Nephron progenitor cell (in vitro differentiated cells): ENCODE measurements at regions not wholly inside any gene's neighbourhood (a gene's known extent, or its start where the extent isn't known, plus 50 kb on each side); places are given as distances from the start of the nearest gene placed in this dataset.

Source experiments
- DNase-seq: peaks from one replicate; pipeline ENCODE4 v3.0.0; 2021
- H3K27ac Mint-ChIP-seq: 2 replicates; pipeline ENCODE4 v1.8.0; 2021; ENCODE audit warnings: mild to moderate bottlenecking, moderate library complexity, mixed read lengths
- H3K27me3 Mint-ChIP-seq: 2 replicates; pipeline ENCODE4 v1.8.0; 2021; ENCODE audit warnings: mild to moderate bottlenecking, low read depth, mixed read lengths; ENCODE audit not compliant: poor library complexity
- H3K36me3 Mint-ChIP-seq: 2 replicates; pipeline ENCODE4 v1.8.0; 2021; ENCODE audit warnings: low read depth, mixed read lengths
- H3K4me1 Mint-ChIP-seq: 2 replicates; pipeline ENCODE4 v1.8.0; 2021; ENCODE audit warnings: mixed read lengths
- H3K4me3 Mint-ChIP-seq: 2 replicates; pipeline ENCODE4 v1.8.0; 2021; ENCODE audit warnings: mild to moderate bottlenecking, moderate library complexity, mixed read lengths
- H3K9me3 Mint-ChIP-seq: 2 replicates; pipeline ENCODE4 v1.8.0; 2021; ENCODE audit warnings: mild to moderate bottlenecking, moderate library complexity, mixed read lengths
- TF ChIP-seq, protein P1 (sequence below): fragments of 200-600 bp; sonication (generic); IDR thresholded peaks from 2 replicates; pipeline ENCODE4 v1.5.0; 2021; ENCODE audit warnings: antibody characterized with exemption

- TF ChIP-seq, protein P1, sequence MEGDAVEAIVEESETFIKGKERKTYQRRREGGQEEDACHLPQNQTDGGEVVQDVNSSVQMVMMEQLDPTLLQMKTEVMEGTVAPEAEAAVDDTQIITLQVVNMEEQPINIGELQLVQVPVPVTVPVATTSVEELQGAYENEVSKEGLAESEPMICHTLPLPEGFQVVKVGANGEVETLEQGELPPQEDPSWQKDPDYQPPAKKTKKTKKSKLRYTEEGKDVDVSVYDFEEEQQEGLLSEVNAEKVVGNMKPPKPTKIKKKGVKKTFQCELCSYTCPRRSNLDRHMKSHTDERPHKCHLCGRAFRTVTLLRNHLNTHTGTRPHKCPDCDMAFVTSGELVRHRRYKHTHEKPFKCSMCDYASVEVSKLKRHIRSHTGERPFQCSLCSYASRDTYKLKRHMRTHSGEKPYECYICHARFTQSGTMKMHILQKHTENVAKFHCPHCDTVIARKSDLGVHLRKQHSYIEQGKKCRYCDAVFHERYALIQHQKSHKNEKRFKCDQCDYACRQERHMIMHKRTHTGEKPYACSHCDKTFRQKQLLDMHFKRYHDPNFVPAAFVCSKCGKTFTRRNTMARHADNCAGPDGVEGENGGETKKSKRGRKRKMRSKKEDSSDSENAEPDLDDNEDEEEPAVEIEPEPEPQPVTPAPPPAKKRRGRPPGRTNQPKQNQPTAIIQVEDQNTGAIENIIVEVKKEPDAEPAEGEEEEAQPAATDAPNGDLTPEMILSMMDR: no peak
These were observed 265.0 kb upstream of the NPSR1 start for GRCh38 chr7:34392972-34393371.

GRCh38 chr7:34396437-34397064 lies 261.5 kb upstream of the NPSR1 start:
- TF ChIP-seq, protein P1: no peak
- Mint-ChIP-seq H3K9me3 (peaks cover 16% of the 10 kb centered on the region), H3K27me3 (no peaks in the 10 kb centered on the region), H3K36me3 (no peaks in the 10 kb centered on the region), H3K4me1 (no peaks in the 10 kb centered on the region), H3K27ac (no peak overlapping the region), H3K4me3 (no peak overlapping the region)
- DNase-seq: no peak

More at GRCh38 chr7:34392972-34393371, 265.0 kb upstream of the NPSR1 start:
- no peak overlapping the region for H3K4me3 Mint-ChIP-seq
- no peaks in the 10 kb centered on the region for H3K27me3 Mint-ChIP-seq
- no peaks in the 10 kb centered on the region for H3K4me1 Mint-ChIP-seq
- no peak for DNase-seq
- H3K36me3 Mint-ChIP-seq: no peaks in the 10 kb centered on the region
- H3K27ac Mint-ChIP-seq: no peak overlapping the region
- no peaks in the 10 kb centered on the region for H3K9me3 Mint-ChIP-seq

DNA sequence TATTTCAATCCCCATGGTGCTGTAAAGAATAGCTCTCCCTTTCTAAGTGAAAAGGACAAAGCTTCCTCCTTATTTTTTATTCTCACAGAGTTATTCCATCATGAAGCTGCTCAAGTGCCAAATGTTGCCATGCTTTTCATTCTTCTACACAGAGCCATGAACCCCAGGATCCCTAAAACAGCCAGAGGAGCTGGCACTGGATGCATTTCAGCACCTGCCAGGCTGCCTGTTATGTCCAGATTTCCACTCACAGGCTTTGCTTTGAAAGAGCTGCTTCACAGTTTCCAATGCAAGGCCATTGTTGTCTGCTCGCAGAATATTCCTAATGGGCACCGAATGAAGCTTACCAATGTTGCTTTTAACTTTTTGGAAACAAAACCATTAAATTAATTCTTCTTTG lies 256.2 kb upstream of the NPSR1 start:
- Mint-ChIP-seq H3K4me3 (no peak overlapping the region), H3K4me1 (peaks cover 2% of the 10 kb centered on the region), H3K9me3 (peaks cover 18% of the 10 kb centered on the region), H3K27me3 (no peaks in the 10 kb centered on the region), H3K36me3 (no peaks in the 10 kb centered on the region), H3K27ac (no peak overlapping the region)
- TF ChIP-seq, protein P1: no peak
- no peak for DNase-seq

GRCh38 chr7:34406848-34407530 lies 251.0 kb upstream of the NPSR1 start:
- peak overlapping the region; percentile 43 for H3K27ac Mint-ChIP-seq
- H3K27me3 Mint-ChIP-seq: no peaks in the 10 kb centered on the region
- no peak for DNase-seq
- H3K36me3 Mint-ChIP-seq: no peaks in the 10 kb centered on the region
- TF ChIP-seq, protein P1: no peak
- H3K9me3 Mint-ChIP-seq: no peaks in the 10 kb centered on the region
- no peak overlapping the region for H3K4me3 Mint-ChIP-seq
- peaks cover 6% of the 10 kb centered on the region for H3K4me1 Mint-ChIP-seq

DNA sequence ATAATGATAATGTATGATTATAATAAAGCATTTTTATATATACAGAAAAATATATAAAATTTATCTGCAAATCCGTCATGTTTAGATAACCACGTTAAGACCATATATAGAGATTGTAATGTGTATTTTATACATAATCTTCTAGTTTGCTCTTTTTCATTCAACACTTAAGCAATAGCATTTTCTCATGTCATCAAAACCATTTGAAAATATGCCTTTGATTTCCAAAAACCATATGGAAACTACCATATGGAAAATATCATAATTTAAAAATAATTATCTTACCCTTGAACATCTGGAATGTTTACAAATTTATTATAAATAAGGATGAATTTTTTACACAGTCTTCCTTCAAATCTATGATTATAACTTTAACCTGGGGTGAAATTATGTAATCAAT lies 250.4 kb upstream of the NPSR1 start:
- no peaks in the 10 kb centered on the region for H3K36me3 Mint-ChIP-seq
- DNase-seq: no peak
- peaks cover 6% of the 10 kb centered on the region for H3K4me1 Mint-ChIP-seq
- TF ChIP-seq, protein P1: no peak
- no peaks in the 10 kb centered on the region for H3K9me3 Mint-ChIP-seq
- no peak overlapping the region for H3K4me3 Mint-ChIP-seq
- no peaks in the 10 kb centered on the region for H3K27me3 Mint-ChIP-seq
- no peak overlapping the region for H3K27ac Mint-ChIP-seq

GRCh38 chr7:34417781-34418180 lies 240.2 kb upstream of the NPSR1 start:
- H3K4me1 Mint-ChIP-seq: no peaks in the 10 kb centered on the region
- H3K4me3 Mint-ChIP-seq: no peak overlapping the region
- no peaks in the 10 kb centered on the region for H3K27me3 Mint-ChIP-seq
- no peaks in the 10 kb centered on the region for H3K9me3 Mint-ChIP-seq
- H3K36me3 Mint-ChIP-seq: no peaks in the 10 kb centered on the region
- DNase-seq: no peak
- H3K27ac Mint-ChIP-seq: no peak overlapping the region
- TF ChIP-seq, protein P1: no peak
